ACHN (cell line): ENCODE measurements at regions not wholly inside any gene's neighbourhood (a gene's known extent, or its start where the extent isn't known, plus 50 kb on each side); places are given as distances from the start of the nearest gene placed in this dataset.
A peak's percentile ranks its signal among the peaks of the same experiment; 100 is the strongest.
"Not testable (repeated sequence)": the region's sequence is repeated elsewhere in the genome, so short reads cannot be mapped to it uniquely, and the experiment has no call there.

Experiments used
- DNase-seq: peaks from one replicate; pipeline ENCODE4 v3.0.0-alpha.2; 2015
- in situ Hi-C: cut with HindIII; loops from 2 replicates; pipeline ENCODE4 v1.10.0; 2017; ENCODE audit warnings: low sequenced_read_pairs, low pct_ligation_motif_present, low pct_unique_long_range_greater_than_20kb

DNA sequence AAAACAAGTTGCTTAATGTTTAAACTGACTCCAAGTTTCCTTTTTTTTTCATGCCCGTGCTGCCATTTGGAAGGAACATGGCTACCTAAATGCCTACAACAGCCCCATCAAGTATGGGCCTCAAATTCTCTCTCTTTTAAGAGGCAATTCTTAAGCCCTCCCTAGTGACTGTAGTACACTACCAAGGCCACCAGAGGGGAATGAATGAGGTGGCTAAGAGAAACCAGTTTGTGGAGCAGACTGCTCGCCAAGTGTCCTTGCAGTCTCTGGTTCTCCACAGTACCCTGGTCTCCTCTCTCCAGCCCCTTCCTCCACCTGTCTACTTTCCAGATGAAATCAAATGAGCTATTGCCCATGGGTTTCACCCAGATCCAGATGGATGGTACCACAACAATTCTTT lies 1809.6 kb downstream of the BRINP3 start:
- DNase-seq, result peak; percentile 8
- in situ Hi-C loops, result no loop called here

DNA sequence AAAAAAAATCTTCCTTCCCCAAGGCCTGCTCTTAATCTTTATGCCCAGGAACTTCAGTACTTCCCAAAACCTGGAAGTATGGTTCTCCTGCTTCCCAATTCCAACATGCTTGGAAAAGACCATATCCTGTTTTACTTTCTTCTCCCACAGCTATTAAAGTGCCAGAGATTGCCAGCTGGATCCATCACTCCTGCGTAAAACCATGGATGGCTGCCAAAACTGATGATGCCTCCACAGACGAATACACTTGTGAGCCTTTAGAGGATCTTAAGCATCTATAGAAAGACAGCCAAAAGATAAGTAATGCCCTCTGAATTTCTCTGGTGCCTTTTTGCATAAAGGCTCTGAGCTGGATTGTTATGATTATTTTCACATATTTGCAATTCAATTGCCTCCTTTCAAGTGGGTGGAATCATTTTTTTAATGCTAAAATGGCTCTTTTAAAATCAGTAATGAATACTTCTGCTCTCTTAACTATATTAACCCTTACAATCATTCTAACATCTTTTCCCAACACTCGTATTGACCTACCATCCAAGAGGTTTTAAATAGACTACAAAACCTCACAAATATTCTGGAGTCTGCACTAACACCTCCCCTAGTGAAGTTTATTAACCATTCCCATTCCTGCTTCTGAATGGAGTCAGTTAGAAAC lies 1807.8 kb downstream of the BRINP3 start:
- in situ Hi-C loops, result no loop called here
- no peak for DNase-seq

DNA sequence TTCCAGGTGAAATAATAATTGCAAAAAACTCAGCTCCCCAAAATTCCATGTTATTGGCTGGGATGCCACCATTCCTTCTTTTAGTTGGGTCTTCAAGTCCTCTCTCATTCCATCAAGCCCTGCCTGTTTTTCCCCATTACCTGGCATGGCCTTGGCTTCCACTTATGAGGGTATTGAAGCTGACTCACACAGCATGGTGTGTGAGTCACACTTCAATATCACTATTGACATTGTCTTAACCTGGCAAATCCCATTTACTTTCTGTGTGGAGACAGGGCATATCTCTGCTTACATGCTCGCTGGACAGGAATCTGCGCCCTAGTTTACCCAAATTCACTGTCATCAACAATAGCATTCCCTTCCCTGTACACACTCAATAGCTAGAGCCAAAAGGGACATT lies 1806.8 kb downstream of the BRINP3 start:
- peak; percentile 27 for DNase-seq
- in situ Hi-C loops, result no loop called here

DNA sequence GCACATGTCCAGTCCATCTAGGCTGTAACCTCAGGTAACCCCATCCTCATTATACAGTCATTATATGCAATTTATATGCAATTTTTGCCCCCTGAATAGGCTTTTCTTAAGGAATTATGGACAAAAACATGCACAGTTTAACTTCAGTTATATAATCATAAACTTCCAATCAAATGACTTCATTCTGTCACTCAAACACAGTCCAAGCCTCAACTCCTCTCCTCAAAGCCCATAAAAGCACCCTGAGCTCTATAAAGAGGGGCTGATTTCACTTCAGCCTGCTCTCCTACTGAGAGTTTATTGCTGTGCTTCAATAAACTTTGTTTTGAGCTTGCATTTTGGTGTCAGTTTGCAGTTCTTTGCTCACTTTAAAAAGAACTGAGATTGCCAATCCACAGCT lies 1805.5 kb downstream of the BRINP3 start:
- no peak for DNase-seq
- in situ Hi-C loops, result no loop called here

DNA sequence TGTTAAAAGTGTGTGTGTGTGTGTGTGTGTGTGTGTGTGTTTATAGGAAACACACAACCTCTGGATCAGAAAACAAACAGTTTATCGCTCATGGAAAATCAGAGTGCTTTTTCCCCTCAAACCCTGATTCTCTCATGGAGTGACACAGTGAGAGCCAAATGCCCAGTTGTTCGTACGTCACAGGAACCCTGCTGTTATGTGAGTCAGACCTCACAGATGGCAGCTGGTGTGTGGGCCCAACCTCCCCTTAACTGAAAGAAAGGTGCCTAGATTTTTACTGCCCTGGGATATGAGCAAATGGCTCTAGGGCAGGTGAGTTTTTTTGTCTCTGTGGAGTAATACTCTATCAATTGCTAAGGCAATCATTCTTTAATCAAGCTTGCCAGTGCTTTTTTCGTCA lies 1788.1 kb downstream of the BRINP3 start:
- no peak for DNase-seq
- in situ Hi-C loops, result no loop called here

DNA sequence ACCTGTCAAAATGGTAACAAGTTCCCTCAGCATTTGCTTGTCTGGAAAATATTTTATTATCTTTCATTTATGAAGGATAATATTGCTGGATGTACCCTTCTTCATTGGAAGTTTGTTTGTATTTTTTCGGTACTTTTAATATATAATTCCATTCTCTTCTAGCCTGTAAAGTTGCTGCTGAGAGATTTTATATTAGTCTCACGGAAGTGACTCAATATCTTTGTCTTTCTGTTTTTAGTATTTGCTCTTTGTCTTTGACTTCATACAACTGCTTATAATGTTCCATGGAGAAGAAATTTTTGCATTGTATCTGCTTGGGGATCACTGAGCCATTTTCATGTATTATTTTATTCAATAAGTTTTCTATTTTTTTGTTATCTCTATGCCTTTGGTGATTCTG lies 1777.5 kb downstream of the BRINP3 start:
- DNase-seq, result no peak
- in situ Hi-C loops, result no loop called here

DNA sequence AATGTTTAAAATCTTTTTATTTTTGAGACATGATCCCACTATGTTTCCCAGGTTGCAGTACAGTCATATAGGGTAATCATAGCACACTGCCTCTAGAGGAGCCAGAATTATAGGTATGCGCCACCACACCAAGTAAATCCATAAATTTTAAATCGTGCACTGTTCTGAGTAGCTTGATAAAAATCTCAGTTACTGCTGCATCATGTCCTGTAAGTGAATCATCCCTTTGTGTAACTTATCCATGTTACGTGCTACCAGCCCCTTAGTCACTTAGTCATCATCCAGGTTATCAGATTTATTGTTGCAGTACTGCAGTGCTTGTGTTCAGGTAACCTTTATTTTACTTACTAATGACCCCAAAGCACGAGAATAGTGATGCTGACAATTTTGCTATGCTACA lies 1770.9 kb downstream of the BRINP3 start:
- peak; percentile 47 for DNase-seq
- in situ Hi-C loops, result no loop called here

DNA sequence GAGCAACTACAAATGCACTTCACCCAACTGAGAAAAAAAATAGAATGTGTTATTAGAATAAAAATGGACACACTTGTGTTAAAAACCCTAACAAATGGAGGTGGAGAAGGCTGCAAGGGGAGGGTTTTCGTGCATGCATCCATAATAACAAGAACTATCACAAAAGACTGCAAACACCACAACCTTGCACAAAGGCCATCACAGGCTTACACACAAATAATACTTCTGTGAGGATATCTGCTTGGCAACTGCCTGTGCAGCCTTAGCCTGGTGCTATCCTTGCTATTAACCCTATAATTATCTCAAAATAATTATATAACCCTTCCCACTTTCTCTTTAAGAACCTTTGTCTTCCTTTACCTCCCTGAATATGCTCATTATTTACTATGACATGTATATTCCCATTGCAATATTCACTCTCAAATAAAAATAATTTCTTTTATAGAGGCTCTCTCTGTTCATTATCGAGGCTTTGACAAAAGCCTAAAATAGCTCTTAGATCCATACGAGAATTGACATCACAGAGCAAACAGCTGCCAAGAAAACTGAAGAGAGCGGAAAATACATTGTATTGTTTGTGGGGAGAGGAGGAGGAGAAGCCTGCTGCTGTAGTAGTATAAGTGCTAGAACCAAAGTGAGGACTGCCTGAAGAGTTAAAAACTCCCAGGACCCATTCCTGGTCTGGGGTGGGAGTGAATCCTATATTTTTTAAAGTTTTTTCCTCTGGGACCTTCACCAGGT lies 1768.7 kb downstream of the BRINP3 start:
- in situ Hi-C loops, result no loop called here
- DNase-seq, result no peak

DNA sequence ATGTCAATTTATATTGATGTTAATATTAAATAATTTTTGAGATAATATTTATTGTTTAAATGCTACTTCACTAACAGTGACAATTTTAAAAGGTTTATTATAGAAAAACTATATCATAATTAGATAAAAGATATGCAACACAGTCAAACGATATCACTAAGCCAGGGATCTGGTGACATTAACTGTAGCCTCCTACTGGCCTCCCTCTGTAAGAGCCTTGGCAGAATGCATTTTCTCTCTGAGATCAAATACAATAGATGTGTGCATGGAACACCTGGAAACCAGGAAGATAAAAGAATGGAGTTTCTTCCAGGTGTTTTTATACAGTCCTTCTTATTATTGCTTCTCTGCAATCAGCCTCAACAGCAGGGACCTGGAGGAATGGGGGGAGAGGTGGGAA lies 1762.1 kb downstream of the BRINP3 start:
- peak; percentile 35 for DNase-seq
- in situ Hi-C loops, result no loop called here

DNA sequence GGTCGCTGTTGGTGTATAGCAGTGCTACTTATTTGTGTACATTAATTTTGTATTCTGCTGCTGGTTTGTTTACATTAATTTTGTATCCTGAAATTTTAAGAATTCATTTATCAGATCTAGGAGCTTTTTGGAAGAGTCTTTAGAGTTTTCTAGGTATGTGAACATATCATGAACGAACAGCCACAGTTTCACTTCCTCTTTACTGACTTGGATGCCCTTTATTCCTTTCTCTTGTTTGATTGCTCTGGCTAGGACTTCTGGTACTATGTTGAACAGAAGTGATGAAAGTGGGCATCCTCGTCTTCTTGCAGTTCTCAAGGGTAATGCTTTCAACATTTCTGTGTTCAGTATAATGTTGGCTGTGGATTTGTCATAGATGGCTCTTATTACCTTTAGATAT lies 1757.9 kb downstream of the BRINP3 start:
- in situ Hi-C loops, result no loop called here
- no peak for DNase-seq

DNA sequence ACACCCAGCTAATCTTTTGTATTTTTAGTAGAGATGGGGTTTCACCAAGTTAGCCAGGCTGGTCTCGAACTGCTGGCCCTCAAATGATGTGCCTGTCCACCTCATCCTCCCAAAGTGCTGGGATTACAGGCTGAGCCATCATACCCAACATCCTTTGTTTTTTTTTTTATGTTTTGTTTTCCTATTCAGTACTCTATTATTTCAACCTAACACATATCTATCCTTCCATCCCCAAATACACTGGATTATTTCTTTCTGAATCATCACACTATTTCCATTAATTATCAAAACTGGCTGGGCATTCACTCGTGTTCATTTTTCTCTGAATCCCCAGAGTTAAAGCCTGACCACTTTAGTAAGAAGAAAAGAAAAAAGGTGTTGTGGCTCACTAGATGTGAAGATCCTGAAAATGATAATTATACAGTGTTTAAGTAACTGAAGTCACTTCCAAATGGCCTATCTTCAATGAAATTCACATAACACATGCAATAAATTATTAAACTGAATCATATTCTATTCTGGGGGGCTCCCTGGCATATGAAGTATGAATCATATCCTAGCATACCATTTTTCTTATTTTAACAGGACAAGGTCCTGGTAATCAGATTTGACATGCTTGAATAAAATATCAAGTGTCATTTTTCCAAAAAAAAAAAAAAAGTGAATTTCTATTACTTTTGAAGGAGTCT lies 1754.2 kb downstream of the BRINP3 start:
- DNase-seq, result no peak
- in situ Hi-C loops, result no loop called here

DNA sequence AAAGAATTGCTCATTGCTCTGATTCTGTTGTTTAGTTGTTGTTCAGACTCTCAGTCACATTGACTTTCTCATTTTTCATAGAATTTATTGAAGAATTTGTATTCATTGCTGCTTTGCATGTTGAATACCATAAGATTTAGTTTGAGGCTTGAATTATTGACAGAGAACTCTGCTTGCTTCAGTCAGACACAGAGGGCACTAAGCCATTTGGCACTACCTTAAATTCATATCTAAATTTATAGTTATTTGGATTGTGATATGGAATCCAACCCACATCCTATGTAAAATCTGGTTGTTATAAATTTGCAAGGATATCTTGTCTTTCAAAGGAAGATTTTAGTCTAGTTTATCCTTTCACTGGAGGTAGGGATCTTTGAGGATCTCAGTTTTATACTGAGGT lies 1748.6 kb downstream of the BRINP3 start:
- in situ Hi-C loops, result no loop called here
- no peak for DNase-seq

DNA sequence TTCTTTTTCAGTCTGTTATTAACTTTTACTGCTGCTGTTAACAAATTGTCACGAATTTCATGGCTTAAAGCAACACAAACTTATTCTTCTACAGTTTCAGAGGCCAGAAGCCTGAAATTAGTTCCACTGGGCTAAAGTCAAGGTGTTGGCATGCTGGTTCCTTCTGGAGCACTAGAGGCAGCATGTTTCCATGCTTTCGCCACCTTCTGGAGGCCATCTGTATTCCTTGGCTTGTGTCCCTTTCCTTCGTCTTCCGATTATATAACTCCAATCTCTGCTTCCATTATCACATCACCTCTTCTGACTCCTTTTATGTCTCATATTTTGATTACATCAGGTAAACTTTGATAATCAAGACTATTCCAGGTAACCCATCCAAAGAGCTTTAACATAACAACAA lies 1742.1 kb downstream of the BRINP3 start:
- in situ Hi-C loops, result no loop called here
- no peak for DNase-seq

DNA sequence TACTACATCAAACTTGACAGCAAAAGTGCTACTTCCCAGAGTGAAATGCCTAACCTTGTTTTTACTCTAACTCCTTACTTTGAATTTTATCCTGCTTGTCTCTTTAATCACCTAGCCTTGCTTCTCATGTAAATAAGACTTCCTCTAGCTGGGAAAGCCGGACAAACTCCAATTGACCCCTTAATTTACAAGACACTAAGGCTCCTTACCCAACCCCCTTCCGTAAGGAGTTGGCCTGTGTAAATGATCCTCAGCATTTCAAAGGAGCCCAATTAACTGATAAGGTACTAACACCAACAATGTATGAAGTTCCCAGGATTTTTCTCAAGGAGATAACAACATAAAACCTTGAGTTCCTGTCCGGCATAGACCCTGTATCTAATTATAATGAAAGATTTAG lies 1728.4 kb downstream of the BRINP3 start:
- in situ Hi-C loops, DNase-seq: not testable (repeated sequence)

DNA sequence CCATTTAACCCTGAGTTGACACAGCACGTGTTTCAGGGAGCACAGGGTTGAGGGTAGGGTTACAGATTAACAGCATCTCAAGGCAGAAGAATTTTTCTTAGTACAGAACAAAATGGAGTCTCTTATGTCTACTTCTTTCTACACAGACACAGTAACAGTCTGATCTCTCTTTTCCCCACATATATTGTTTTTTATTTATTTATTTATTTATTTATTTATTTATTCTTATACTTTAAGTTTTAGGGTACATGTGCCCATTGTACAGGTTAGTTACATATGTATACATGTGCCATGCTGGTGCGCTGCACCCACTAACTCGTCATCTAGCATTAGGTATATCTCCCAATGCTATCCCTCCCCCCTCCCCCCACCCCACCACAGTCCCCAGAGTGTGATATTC lies 1725.6 kb downstream of the BRINP3 start:
- in situ Hi-C loops, DNase-seq: not testable (repeated sequence)

DNA sequence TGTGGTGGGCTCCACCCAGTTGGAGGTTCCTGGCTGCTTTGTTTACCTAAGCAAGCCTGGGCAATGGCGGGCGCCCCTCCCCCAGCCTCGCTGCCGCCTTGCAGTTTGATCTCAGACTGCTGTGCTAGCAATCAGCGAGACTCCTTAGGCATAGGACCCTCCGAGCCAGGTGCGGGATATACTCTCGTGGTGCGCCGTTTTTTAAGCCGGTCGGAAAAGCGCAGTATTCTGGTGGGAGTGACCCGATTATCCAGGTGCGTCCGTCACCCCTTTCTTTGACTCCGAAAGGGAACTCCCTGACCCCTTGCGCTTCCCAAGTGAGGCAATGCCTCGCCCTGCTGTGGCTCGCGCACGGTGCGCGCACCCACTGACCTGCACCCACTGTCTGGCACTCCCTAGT lies 1719.9 kb downstream of the BRINP3 start:
- in situ Hi-C loops, DNase-seq: not testable (repeated sequence)

DNA sequence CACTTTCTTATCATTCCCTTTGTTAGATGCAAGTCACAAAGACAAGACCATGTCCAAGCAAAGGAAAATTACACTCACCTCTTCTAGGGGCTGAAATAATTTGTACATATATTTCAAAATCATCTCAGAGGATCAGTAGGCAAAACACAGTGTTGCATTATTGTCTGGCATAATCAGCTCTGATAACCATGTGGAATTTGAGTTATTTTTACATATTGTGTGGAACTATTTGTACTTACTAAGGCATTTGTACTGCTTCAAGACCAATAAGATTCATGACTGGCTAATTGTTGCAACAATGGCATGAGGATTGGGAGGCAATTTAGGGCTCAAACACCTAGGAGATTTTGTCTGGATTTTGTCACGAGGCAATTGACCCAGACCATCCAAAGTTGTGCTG lies 1716.4 kb downstream of the BRINP3 start:
- no peak for DNase-seq
- in situ Hi-C loops, result no loop called here

DNA sequence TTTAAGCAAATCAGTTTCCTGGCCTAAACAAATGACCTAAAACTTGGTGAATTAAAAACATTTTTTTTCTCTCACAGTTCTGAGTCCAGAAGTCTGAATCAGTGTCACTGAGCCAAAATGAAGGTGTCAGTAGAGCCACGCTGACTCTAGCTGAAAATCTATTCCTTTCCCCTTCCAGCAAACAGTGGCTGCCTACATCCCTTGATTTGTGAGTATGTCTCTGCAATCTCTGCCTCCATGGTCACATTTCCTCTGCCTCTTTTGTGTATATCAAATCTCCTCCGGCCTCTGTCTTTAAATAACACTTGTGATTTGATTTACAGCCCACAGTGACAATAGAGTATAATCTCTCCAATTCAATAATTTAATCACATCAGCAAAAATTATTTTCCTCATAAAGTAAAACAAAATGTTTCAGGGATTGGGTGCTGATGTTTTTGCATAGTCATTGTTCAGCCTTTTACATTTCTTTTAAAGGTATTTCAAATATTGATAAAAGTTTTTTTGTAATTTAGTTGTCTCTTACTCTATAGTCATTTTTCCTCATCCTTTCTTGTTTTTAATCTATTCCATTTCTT lies 1715.4 kb downstream of the BRINP3 start:
- in situ Hi-C loops, result no loop called here
- no peak for DNase-seq

DNA sequence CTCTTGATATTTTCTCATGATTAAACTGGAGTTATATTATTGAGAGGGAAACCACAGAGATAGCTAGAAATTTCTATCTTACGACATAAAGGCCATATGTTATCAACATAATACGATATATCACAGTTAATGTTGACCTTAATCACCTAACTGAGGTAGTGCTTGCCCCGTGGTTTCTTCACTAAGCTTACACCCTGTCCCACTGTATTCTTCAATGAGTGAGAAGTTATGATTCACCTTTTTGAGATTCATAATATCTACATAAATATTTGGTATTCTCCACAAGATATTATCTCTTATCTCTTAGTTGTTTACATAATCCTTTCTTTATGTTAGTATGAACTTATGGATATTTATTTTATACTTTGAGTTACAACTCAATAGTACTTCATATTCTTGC lies 1714.1 kb downstream of the BRINP3 start:
- in situ Hi-C loops, result no loop called here
- no peak for DNase-seq
